GM23338 (cell line): ENCODE measurements at regions not wholly inside any gene's neighbourhood (a gene's known extent, or its start where the extent isn't known, plus 50 kb on each side); places are given as distances from the start of the nearest gene placed in this dataset.

Experiments used
- EZH2 ChIP-seq: fragments of 200-600 bp; sonication (generic); IDR thresholded peaks from one replicate; pipeline ENCODE4 v1.8.0; 2017; ENCODE audit warnings: antibody characterized with exemption, mild to moderate bottlenecking, low read depth; ENCODE audit not compliant: unreplicated experiment
- TF ChIP-seq, protein P1 (sequence below), 2 experiments: fragments of 200-600 bp in 1 of 2; sonication (generic) in 1 of 2; conservative IDR thresholded peaks; 2 replicates each; pipeline versions ENCODE4 v1.5.1 to v1.6.1; 2016 to 2017; ENCODE audit warnings: antibody characterized with exemption in 2 of 2, low read depth in 2 of 2, mild to moderate bottlenecking in 2 of 2, moderate library complexity in 1 of 2
- TF ChIP-seq, protein P2 (sequence below): IDR thresholded peaks from one replicate; pipeline ENCODE4 v1.6.1; 2018; ENCODE audit warnings: antibody characterized with exemption; ENCODE audit not compliant: unreplicated experiment

DNA sequence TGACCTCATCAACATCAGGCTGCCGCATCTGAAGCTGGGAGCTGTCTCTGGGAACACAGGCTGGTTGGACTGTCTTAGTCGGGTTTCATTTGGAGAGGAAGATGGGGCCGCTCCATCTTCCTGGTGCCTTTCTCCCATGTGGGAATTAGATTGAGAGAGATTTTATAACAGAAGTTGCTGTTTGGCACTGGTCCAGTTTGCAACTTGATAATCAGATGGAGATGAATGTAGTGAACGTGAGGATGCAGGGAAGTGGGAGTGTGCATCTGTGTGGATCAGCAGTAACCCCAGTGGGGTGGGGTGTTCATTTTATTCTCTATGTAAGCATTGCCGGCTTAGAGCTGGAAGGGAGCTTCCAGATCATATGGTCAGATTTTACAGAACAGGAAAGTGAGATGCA lies 250.9 kb downstream of the DCDC2C start:
- TF ChIP-seq, protein P1, sequence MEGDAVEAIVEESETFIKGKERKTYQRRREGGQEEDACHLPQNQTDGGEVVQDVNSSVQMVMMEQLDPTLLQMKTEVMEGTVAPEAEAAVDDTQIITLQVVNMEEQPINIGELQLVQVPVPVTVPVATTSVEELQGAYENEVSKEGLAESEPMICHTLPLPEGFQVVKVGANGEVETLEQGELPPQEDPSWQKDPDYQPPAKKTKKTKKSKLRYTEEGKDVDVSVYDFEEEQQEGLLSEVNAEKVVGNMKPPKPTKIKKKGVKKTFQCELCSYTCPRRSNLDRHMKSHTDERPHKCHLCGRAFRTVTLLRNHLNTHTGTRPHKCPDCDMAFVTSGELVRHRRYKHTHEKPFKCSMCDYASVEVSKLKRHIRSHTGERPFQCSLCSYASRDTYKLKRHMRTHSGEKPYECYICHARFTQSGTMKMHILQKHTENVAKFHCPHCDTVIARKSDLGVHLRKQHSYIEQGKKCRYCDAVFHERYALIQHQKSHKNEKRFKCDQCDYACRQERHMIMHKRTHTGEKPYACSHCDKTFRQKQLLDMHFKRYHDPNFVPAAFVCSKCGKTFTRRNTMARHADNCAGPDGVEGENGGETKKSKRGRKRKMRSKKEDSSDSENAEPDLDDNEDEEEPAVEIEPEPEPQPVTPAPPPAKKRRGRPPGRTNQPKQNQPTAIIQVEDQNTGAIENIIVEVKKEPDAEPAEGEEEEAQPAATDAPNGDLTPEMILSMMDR (conservative IDR thresholded peaks at IDR 0.05; ENCODE audit: low read depth in 2 of 2) = no peak
- TF ChIP-seq EZH2 = no peak
- TF ChIP-seq, protein P2, sequence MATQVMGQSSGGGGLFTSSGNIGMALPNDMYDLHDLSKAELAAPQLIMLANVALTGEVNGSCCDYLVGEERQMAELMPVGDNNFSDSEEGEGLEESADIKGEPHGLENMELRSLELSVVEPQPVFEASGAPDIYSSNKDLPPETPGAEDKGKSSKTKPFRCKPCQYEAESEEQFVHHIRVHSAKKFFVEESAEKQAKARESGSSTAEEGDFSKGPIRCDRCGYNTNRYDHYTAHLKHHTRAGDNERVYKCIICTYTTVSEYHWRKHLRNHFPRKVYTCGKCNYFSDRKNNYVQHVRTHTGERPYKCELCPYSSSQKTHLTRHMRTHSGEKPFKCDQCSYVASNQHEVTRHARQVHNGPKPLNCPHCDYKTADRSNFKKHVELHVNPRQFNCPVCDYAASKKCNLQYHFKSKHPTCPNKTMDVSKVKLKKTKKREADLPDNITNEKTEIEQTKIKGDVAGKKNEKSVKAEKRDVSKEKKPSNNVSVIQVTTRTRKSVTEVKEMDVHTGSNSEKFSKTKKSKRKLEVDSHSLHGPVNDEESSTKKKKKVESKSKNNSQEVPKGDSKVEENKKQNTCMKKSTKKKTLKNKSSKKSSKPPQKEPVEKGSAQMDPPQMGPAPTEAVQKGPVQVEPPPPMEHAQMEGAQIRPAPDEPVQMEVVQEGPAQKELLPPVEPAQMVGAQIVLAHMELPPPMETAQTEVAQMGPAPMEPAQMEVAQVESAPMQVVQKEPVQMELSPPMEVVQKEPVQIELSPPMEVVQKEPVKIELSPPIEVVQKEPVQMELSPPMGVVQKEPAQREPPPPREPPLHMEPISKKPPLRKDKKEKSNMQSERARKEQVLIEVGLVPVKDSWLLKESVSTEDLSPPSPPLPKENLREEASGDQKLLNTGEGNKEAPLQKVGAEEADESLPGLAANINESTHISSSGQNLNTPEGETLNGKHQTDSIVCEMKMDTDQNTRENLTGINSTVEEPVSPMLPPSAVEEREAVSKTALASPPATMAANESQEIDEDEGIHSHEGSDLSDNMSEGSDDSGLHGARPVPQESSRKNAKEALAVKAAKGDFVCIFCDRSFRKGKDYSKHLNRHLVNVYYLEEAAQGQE = no peak
